GM12864 (cell line): ENCODE measurements at regions not wholly inside any gene's neighbourhood (a gene's known extent, or its start where the extent isn't known, plus 50 kb on each side); places are given as distances from the start of the nearest gene placed in this dataset.

Experiments
- DNase-seq: peaks from one replicate; pipeline ENCODE4 v3.0.0-alpha.2; 2011; ENCODE audit warnings: low read depth
- H3K4me3 ChIP-seq: 2 replicates; pipeline ENCODE4 v1.5.1; 2011; ENCODE audit warnings: mild to moderate bottlenecking, low read depth, low read length, control low read depth
- CTCF ChIP-seq: IDR thresholded peaks from 2 replicates; pipeline ENCODE4 v1.5.1; 2011; ENCODE audit warnings: low read depth, mild to moderate bottlenecking, moderate library complexity, low read length, control low read depth, inconsistent platforms; ENCODE audit errors: missing control alignments

- H3K4me3 ChIP-seq: no peak overlapping the region
- no peak for TF ChIP-seq CTCF
- DNase-seq: no peak
These were observed 162.0 kb downstream of the SLC25A46 start for GRCh38 chr5:110900829-110901228.

GRCh38 chr5:110903966-110904365 is 165.2 kb downstream of the SLC25A46 start:
- H3K4me3 ChIP-seq: no peak overlapping the region
- TF ChIP-seq CTCF: no peak
- DNase-seq: no peak

- TF ChIP-seq CTCF: no peak
- H3K4me3 ChIP-seq: no peak overlapping the region
- DNase-seq: no peak
These were observed 162.7 kb upstream of the TSLP start for GRCh38 chr5:110908848-110909247.

GRCh38 chr5:110909415-110909814 is 162.1 kb upstream of the TSLP start:
- TF ChIP-seq CTCF: no peak
- no peak for DNase-seq
- no peak overlapping the region for H3K4me3 ChIP-seq

GRCh38 chr5:110909950-110910349 is 161.6 kb upstream of the TSLP start:
- no peak for DNase-seq
- no peak overlapping the region for H3K4me3 ChIP-seq
- TF ChIP-seq CTCF: no peak

- DNase-seq: no peak
- no peak for TF ChIP-seq CTCF
- H3K4me3 ChIP-seq: no peak overlapping the region
These were observed 158.3 kb upstream of the TSLP start for GRCh38 chr5:110913221-110913620.

- no peak overlapping the region for H3K4me3 ChIP-seq
- TF ChIP-seq CTCF: no peak
- no peak for DNase-seq
These were observed 155.0 kb upstream of the TSLP start for GRCh38 chr5:110916381-110917049.
